Heart left ventricle (tissue), 16 donors: ENCODE measurements at regions not wholly inside any gene's neighbourhood (a gene's known extent, or its start where the extent isn't known, plus 50 kb on each side); places are given as distances from the start of the nearest gene placed in this dataset.
A peak's percentile ranks its signal among the peaks of the same experiment; 100 is the strongest.

ENCODE experiments used
- ATAC-seq, 4 donors: fragments of 200-7000 bp; cut with Tn5 transposase; one replicate each; pipeline ENCODE4 v1.9.1; 2020 to 2022; ENCODE audit warnings: moderate library complexity in 4 of 4, mild to moderate bottlenecking in 3 of 4, moderate number of reproducible peaks in 1 of 4
- DNase-seq, 5 donors: peaks; one replicate each; pipeline ENCODE4 v3.0.0-alpha.2; 2020
- H3K27ac ChIP-seq, 12 donors: fragments of 200-600 bp; sonication (generic) in 4 of 12; one replicate each; pipeline versions ENCODE4 v1.5.0 to v1.8.0; 2016 to 2022; ENCODE audit warnings: mild to moderate bottlenecking in 2 of 12
- H3K27me3 ChIP-seq, 9 donors: fragments of 200-600 bp; sonication (generic) in 2 of 9; one replicate each; pipeline versions ENCODE4 v1.5.1 to v1.8.0; 2016 to 2022; ENCODE audit warnings: mild to moderate bottlenecking in 3 of 9
- H3K36me3 ChIP-seq, 9 donors: fragments of 200-600 bp; sonication (generic) in 2 of 9; one replicate each; pipeline versions ENCODE4 v1.5.0 to v1.8.0; 2018 to 2022; ENCODE audit warnings: mild to moderate bottlenecking in 2 of 9
- H3K4me1 ChIP-seq, 12 donors: fragments of 200-600 bp; sonication (generic) in 4 of 12; one replicate each; pipeline versions ENCODE4 v1.5.0 to v1.8.0; 2016 to 2022; ENCODE audit warnings: mild to moderate bottlenecking in 3 of 12
- H3K4me3 ChIP-seq, 12 donors: fragments of 200-600 bp; sonication (generic) in 4 of 12; one replicate each; pipeline versions ENCODE4 v1.5.0 to v1.8.0; 2017 to 2022; ENCODE audit warnings: mild to moderate bottlenecking in 9 of 12, moderate library complexity in 4 of 12
- H3K9me3 ChIP-seq, 12 donors: fragments of 200-600 bp; sonication (generic) in 4 of 12; one replicate each; pipeline versions ENCODE4 v1.5.0 to v1.8.0; 2016 to 2022; ENCODE audit warnings: mild to moderate bottlenecking in 1 of 12
- CTCF ChIP-seq, 12 donors: fragments of 200-600 bp; sonication (generic) in 4 of 12; IDR thresholded peaks; one replicate each; pipeline versions ENCODE4 v1.5.0 to v1.8.0; 2018 to 2022; ENCODE audit warnings: antibody characterized with exemption in 12 of 12, mild to moderate bottlenecking in 5 of 12
- POLR2A ChIP-seq, 2 donors: fragments of 450-650 bp; IDR thresholded peaks; one replicate each; pipeline ENCODE4 v1.6.1; 2017; ENCODE audit warnings: antibody characterized with exemption in 2 of 2, mild to moderate bottlenecking in 2 of 2, moderate library complexity in 2 of 2
- WGBS, 4 donors: extraction: QIAGEN DNeasy Blood & Tissue Kit in 2 of 4; methylation state at CpG; one replicate each; pipeline versions ENCODE4 v1.1.5 to v1.1.7; 2013 to 2018; 5-methylcytosine and 5-hydroxymethylcytosine counted together
- intact Hi-C, 10 donors: fragments of 100-400 bp; cut with DNase I; formaldehyde crosslinking; loops; one replicate each; pipeline versions ENCODE4 v1.11.1 to v1.14.2; 2022
- donor health status: ischemic (EF 13 %, LVEDD 7.1; RV severe dilation, severe dysfunction).
- donor health status: healthy with polysubstance abuse.
- donor health status: DM: no; HTN: yes; CAD: no.
- donor health status: DM: no; HTN: no; CAD: no.
- donor health status: ischemic (EF 25% LVEDD 6.9; RV normal size, moderate dysfunction).
- donor health status: ischemic (EF 25% LVEDD 5.7; RV mildly dilated, moderate dysfunction).
- donor health status: healthy.
- donor health status: DM: yes; HTN: yes; CAD: no.
- donor health status: ischemic (EF 35%, LVEDD 5.7; RV mildly dilated, moderate dysfunction).
- donor health status: nonischemic (EF 11% LVEDD 7.7; RV severe dilation, severe dysfunction).
- donor health status: DM: yes; HTN: yes; CAD: no.
- donor health status: PGD.
- donor health status: ischemic (EF 29% LVEDD 5.4; RV normal size, mild dysfunction).
- donor health status: nonischemic (EF 23%, LVEDD 6.1; RV moderate dilation, normal function).

GRCh38 chr15:95742836-95743235 is 587.7 kb upstream of the NR2F2 start:
- ATAC-seq (no peak), DNase-seq (peak in 1 of 5 donors; percentile 26)
- peaks cover 0 to 3% (median 0%) of the 10 kb centered on the region in 12 donors for H3K4me1 ChIP-seq
- TF ChIP-seq POLR2A (IDR thresholded peaks at IDR 0.05) (no peak), CTCF (IDR thresholded peaks at IDR 0.05) (no peak)
- H3K27ac ChIP-seq = no peak overlapping the region
- H3K4me3 ChIP-seq = no peak overlapping the region
- no peaks in the 10 kb centered on the region for H3K36me3 ChIP-seq
- no peaks in the 10 kb centered on the region for H3K27me3 ChIP-seq
- intact Hi-C loops = no loop called here
- no peaks in the 10 kb centered on the region for H3K9me3 ChIP-seq
- WGBS, 4 donors = 94 to 97% (median 95%) methylated on average over 2 of the region's 2 CpGs

- no peak for TF ChIP-seq POLR2A (IDR thresholded peaks at IDR 0.05)
- TF ChIP-seq CTCF (IDR thresholded peaks at IDR 0.05) = no peak
- Histone ChIP-seq H3K27ac (peak overlapping the region in 1 of 12 donors; percentile 26), H3K36me3 (no peaks in the 10 kb centered on the region), H3K27me3 (no peaks in the 10 kb centered on the region), H3K4me1 (peaks cover 0 to 9% (median 0%) of the 10 kb centered on the region in 12 donors), H3K4me3 (no peak overlapping the region), H3K9me3 (no peaks in the 10 kb centered on the region)
- ATAC-seq (no peak), DNase-seq (no peak)
- intact Hi-C loops = no loop called here
- WGBS, 4 donors = 94 to 98% (median 97%) methylated on average over 2 of the region's 2 CpGs
Observed at GRCh38 chr15:95757171-95757570, 573.3 kb upstream of the NR2F2 start.

GRCh38 chr15:95758451-95758850 is 572.0 kb upstream of the NR2F2 start:
- DNase-seq (no peak), ATAC-seq (no peak)
- H3K36me3 ChIP-seq = no peaks in the 10 kb centered on the region
- H3K4me3 ChIP-seq = no peak overlapping the region
- H3K27me3 ChIP-seq = no peaks in the 10 kb centered on the region
- peak overlapping the region in 1 of 12 donors; percentile 26 for H3K27ac ChIP-seq
- TF ChIP-seq CTCF (IDR thresholded peaks at IDR 0.05) = no peak
- no peak for TF ChIP-seq POLR2A (IDR thresholded peaks at IDR 0.05)
- H3K4me1 ChIP-seq = peaks cover 0 to 9% (median 0%) of the 10 kb centered on the region in 12 donors
- 78 to 95% (median 82%) methylated on average over 1 of the region's 1 CpG for WGBS, 4 donors
- no peaks in the 10 kb centered on the region for H3K9me3 ChIP-seq
- intact Hi-C loops = no loop called here

GRCh38 chr15:95758851-95759250 is 571.6 kb upstream of the NR2F2 start:
- H3K27ac ChIP-seq = no peak overlapping the region
- H3K4me3 ChIP-seq = no peak overlapping the region
- DNase-seq (no peak), ATAC-seq (no peak)
- no peaks in the 10 kb centered on the region for H3K9me3 ChIP-seq
- intact Hi-C loops = no loop called here
- no peaks in the 10 kb centered on the region for H3K27me3 ChIP-seq
- peaks cover 0 to 9% (median 0%) of the 10 kb centered on the region in 12 donors for H3K4me1 ChIP-seq
- no peak for TF ChIP-seq POLR2A (IDR thresholded peaks at IDR 0.05)
- TF ChIP-seq CTCF (IDR thresholded peaks at IDR 0.05) = no peak
- 21 to 38% (median 24%) methylated on average over 2 of the region's 2 CpGs for WGBS, 4 donors
- H3K36me3 ChIP-seq = no peaks in the 10 kb centered on the region
